K562 (cell line): ENCODE measurements at regions not wholly inside any gene's neighbourhood (a gene's known extent, or its start where the extent isn't known, plus 50 kb on each side); places are given as distances from the start of the nearest gene placed in this dataset.

Source experiments
- ATAC-seq: fragments of 200-7000 bp; cut with Tn5 transposase; 3 replicates; pipeline ENCODE4 v1.9.1; 2020; ENCODE audit warnings: moderate library complexity
- BruUV-seq: library from RNA; stranded (reverse); fragments of 400-500 nt; replicated peaks from 2 replicates; lab custom pipeline; 2021; lab: Mats Ljungman, UMichigan
- CTCF ChIA-PET: fragments of 300-600 bp; formaldehyde crosslinking; extraction: SDS; loops from one replicate; lab custom pipeline; 2021; ENCODE audit warnings: low intra/inter-chr PET ratio; lab: Yijun Ruan, JAX
- POLR2A ChIA-PET: fragments of 300-600, 350-650 bp; sonication (Branson Sonifier 250); formaldehyde crosslinking; extraction: SDS; loops from one replicate; lab custom pipeline; 2021; ENCODE audit warnings: antibody characterized with exemption, inconsistent platforms; lab: Yijun Ruan, JAX
- DNase-seq, 4 experiments: peaks; one replicate each; pipeline versions ENCODE4 v3.0.0 to v3.0.0-alpha.2; 2011 to 2018; ENCODE audit warnings: low spot score in 3 of 4, mixed read lengths in 3 of 4; ENCODE audit errors: extremely low read depth in 1 of 4
- FAIRE-seq: peaks from 2 replicates; lab custom pipeline; 2011; peaks lifted over from hg19 to GRCh38; lab: Jason Lieb, UNC
- H2AFZ ChIP-seq: 2 replicates; pipeline ENCODE4 v1.6.0; 2011; ENCODE audit warnings: low read depth, low read length, control low read depth, inconsistent platforms
- H3K27ac ChIP-seq: fragments of 200-600 bp; 3 replicates; pipeline ENCODE4 v1.8.0; 2011; ENCODE audit warnings: low read depth, mild to moderate bottlenecking, control low read depth, inconsistent platforms, low read length, moderate library complexity, mixed read lengths; ENCODE audit errors: extremely low read depth
- H3K27me3 ChIP-seq, 2 experiments: fragments of 300-600 bp in 1 of 2; 2 replicates in 1 of 2; 3 replicates in 1 of 2; pipeline versions ENCODE4 v1.6.0 to v1.8.0; 2011; ENCODE audit warnings: inconsistent platforms in 2 of 2, low read length in 2 of 2, mild to moderate bottlenecking in 1 of 2, mixed read lengths in 1 of 2, moderate library complexity in 1 of 2; ENCODE audit not compliant: control insufficient read depth in 2 of 2, insufficient read depth in 2 of 2
- H3K36me3 ChIP-seq: fragments of 300-600 bp; 3 replicates; pipeline ENCODE4 v1.8.0; 2011; ENCODE audit warnings: mild to moderate bottlenecking, low read length, inconsistent platforms; ENCODE audit not compliant: control insufficient read depth, insufficient read depth
- H3K4me1 ChIP-seq, 2 experiments: fragments of 200-600 bp in 1 of 2; replicated peaks in 1 of 2; 2 replicates in 1 of 2; 3 replicates in 1 of 2; pipeline versions ENCODE4 v1.5.1 to v1.8.0; 2011; ENCODE audit warnings: inconsistent platforms in 2 of 2, low read length in 2 of 2, mild to moderate bottlenecking in 1 of 2, mixed read lengths in 1 of 2, moderate library complexity in 1 of 2; ENCODE audit not compliant: control insufficient read depth in 2 of 2, insufficient read depth in 2 of 2
- H3K4me2 ChIP-seq: 2 replicates; pipeline ENCODE4 v1.6.1; 2011; ENCODE audit warnings: low read length, control low read depth, inconsistent platforms, mixed read lengths; ENCODE audit not compliant: insufficient read depth
- H3K4me3 ChIP-seq: fragments of 200-600 bp; sonication (generic), shearing (Covaris generic); 2 replicates; pipeline ENCODE4 v1.5.1; 2016; ENCODE audit warnings: control low read depth, inconsistent platforms
- H3K79me2 ChIP-seq: fragments of 200-600 bp; 3 replicates; pipeline ENCODE4 v1.8.0; 2011; ENCODE audit warnings: low read length, inconsistent platforms; ENCODE audit not compliant: control insufficient read depth, insufficient read depth
- H3K9ac ChIP-seq, 2 experiments: 2 replicates each; pipeline versions ENCODE4 v1.6.0 to v1.6.1; 2011; ENCODE audit warnings: low read depth in 2 of 2, low read length in 2 of 2, control low read depth in 1 of 2, inconsistent platforms in 1 of 2, mild to moderate bottlenecking in 1 of 2, mixed read lengths in 1 of 2; ENCODE audit not compliant: insufficient read depth in 1 of 2
- H3K9me1 ChIP-seq: one replicate; pipeline ENCODE4 v1.6.0; 2011; ENCODE audit warnings: inconsistent platforms, mild to moderate bottlenecking, low read length, moderate library complexity; ENCODE audit not compliant: control insufficient read depth, insufficient read depth
- H3K9me3 ChIP-seq: replicated peaks from 2 replicates; pipeline ENCODE4 v1.5.1; 2011; ENCODE audit warnings: low read depth, low read length, inconsistent platforms; ENCODE audit not compliant: control insufficient read depth, insufficient read depth
- H4K20me1 ChIP-seq: replicated peaks from 2 replicates; pipeline ENCODE4 v1.6.1; 2011; ENCODE audit warnings: low read length, inconsistent platforms, mixed read lengths; ENCODE audit not compliant: control insufficient read depth, insufficient read depth
- BHLHE40 ChIP-seq: IDR thresholded peaks from 2 replicates; pipeline ENCODE4 v1.6.1; 2011; ENCODE audit warnings: low read length, improper control_type of control experiment
- WGBS: fragments of 100-300 bp; shearing (Covaris generic); methylation state at CpG from one replicate; pipeline ENCODE4 v1.1.6; 2016; ENCODE audit warnings: low coverage, mixed read lengths; ENCODE audit not compliant: insufficient coverage; ENCODE audit errors: missing lambda C conversion rate; 5-methylcytosine and 5-hydroxymethylcytosine counted together
- in situ Hi-C: fragments of 300-500 bp; cut with MboI; formaldehyde crosslinking; loops from 4 replicates; pipeline ENCODE4 v1.15.0; 2018; ENCODE audit warnings: inconsistent platforms, mixed read lengths
- intact Hi-C: fragments of 100-400 bp; cut with micrococcal nuclease; formaldehyde crosslinking; loops from 2 replicates; pipeline ENCODE4 v1.14.2; 2022
- TF ChIP-seq, protein P1 (sequence below): sonication (generic); formaldehyde crosslinking; IDR thresholded peaks from 2 replicates; pipeline ENCODE4 v1.8.0; 2022; ENCODE audit warnings: mild to moderate bottlenecking, low read depth, missing genetic modification reagents
- TF ChIP-seq, protein P2 (sequence below): fragments of 250-450 bp; sonication (Bioruptor Pico); IDR thresholded peaks from 2 replicates; pipeline ENCODE4 v1.9.0; 2021; ENCODE audit warnings: mild to moderate bottlenecking, inconsistent platforms

DNA sequence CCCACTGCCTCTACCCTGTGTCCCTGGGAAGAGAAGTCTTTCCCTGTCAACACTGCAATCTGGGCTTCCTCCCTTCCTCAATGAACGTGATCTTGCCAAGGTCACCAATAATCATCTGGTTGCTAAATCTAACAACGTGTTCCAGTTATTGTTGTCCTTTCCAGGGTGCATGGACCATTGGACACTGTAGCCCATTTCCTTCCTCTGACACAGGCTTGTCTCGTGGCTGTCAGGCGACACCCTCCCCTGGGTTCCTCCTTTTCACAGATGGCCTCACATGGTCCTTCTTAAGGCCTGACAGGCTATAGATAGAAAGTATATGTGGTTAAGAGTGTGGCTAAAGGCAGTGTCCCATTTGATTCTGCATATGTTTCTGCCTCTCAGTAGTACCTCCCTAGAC, 67.7 kb upstream of the STARD13 start:
- Histone ChIP-seq H3K4me2 (no peak overlapping the region), H3K27ac (no peak overlapping the region), H3K9me3 (no peaks in the 10 kb centered on the region), H3K36me3 (no peaks in the 10 kb centered on the region), H3K9ac (no peak overlapping the region), H3K27me3 (peaks cover 0 to 16% of the 10 kb centered on the region in 2 experiments; a peak in 2 of 5 replicates), H3K4me3 (no peak overlapping the region), H4K20me1 (no peaks in the 10 kb centered on the region; the same call in 1 of the 2 replicates), H3K9me1 (no peaks in the 10 kb centered on the region), H3K4me1 (peaks cover 0 to 6% of the 10 kb centered on the region in 2 experiments; a peak in 1 of 5 replicates), H2AFZ (no peak overlapping the region), H3K79me2 (no peaks in the 10 kb centered on the region)
- intact Hi-C loops, result no loop called here
- FAIRE-seq (no peak), ATAC-seq (no peak), DNase-seq (no peak)
- 2% methylated on average over 4 of the region's 4 CpGs for WGBS
- no TSS peak for BruUV-seq
- in situ Hi-C loops, result no loop called here
- CTCF ChIA-PET, result no interaction called here
- peak; percentile 35; the same call in 1 of the 2 replicates for TF ChIP-seq BHLHE40
- TF ChIP-seq, protein P1, sequence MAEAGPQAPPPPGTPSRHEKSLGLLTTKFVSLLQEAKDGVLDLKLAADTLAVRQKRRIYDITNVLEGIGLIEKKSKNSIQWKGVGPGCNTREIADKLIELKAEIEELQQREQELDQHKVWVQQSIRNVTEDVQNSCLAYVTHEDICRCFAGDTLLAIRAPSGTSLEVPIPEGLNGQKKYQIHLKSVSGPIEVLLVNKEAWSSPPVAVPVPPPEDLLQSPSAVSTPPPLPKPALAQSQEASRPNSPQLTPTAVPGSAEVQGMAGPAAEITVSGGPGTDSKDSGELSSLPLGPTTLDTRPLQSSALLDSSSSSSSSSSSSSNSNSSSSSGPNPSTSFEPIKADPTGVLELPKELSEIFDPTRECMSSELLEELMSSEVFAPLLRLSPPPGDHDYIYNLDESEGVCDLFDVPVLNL (CRISPR knock-in tag), result no peak
- TF ChIP-seq, protein P2, sequence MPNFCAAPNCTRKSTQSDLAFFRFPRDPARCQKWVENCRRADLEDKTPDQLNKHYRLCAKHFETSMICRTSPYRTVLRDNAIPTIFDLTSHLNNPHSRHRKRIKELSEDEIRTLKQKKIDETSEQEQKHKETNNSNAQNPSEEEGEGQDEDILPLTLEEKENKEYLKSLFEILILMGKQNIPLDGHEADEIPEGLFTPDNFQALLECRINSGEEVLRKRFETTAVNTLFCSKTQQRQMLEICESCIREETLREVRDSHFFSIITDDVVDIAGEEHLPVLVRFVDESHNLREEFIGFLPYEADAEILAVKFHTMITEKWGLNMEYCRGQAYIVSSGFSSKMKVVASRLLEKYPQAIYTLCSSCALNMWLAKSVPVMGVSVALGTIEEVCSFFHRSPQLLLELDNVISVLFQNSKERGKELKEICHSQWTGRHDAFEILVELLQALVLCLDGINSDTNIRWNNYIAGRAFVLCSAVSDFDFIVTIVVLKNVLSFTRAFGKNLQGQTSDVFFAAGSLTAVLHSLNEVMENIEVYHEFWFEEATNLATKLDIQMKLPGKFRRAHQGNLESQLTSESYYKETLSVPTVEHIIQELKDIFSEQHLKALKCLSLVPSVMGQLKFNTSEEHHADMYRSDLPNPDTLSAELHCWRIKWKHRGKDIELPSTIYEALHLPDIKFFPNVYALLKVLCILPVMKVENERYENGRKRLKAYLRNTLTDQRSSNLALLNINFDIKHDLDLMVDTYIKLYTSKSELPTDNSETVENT (CRISPR knock-in tag), result no peak
- POLR2A ChIA-PET, result no interaction called here
